GM12891 (cell line): ENCODE measurements at regions not wholly inside any gene's neighbourhood (a gene's known extent, or its start where the extent isn't known, plus 50 kb on each side); places are given as distances from the start of the nearest gene placed in this dataset.

Experiments
- DNase-seq: peaks from one replicate; pipeline ENCODE4 v3.0.0; 2011; ENCODE audit warnings: low spot score; ENCODE audit not compliant: insufficient read length
- FAIRE-seq: peaks from 2 replicates; lab custom pipeline; 2011; peaks lifted over from hg19 to GRCh38; lab: Jason Lieb, UNC
- PAX5 ChIP-seq: IDR thresholded peaks from 2 replicates; pipeline ENCODE4 v1.6.1; 2011; ENCODE audit warnings: low read length, moderate library complexity, mild to moderate bottlenecking; ENCODE audit not compliant: insufficient read depth, severe bottlenecking
- POLR2A ChIP-seq: IDR thresholded peaks from 2 replicates; pipeline ENCODE4 v1.6.1; 2011; ENCODE audit warnings: low read depth, low read length, control low read depth
- POLR2AphosphoS5 ChIP-seq: IDR thresholded peaks from 2 replicates; pipeline ENCODE4 v1.6.1; 2011; ENCODE audit warnings: low read depth, low read length, control low read depth
- POU2F2 ChIP-seq: IDR thresholded peaks from 2 replicates; pipeline ENCODE4 v1.6.1; 2011; ENCODE audit warnings: low read depth, mild to moderate bottlenecking, control low read depth, low read length, moderate library complexity
- SPI1 ChIP-seq: IDR thresholded peaks from 2 replicates; pipeline ENCODE4 v1.6.1; 2011; ENCODE audit warnings: low read depth, low read length, control low read depth
- TAF1 ChIP-seq: IDR thresholded peaks from 2 replicates; pipeline ENCODE4 v1.6.1; 2011; ENCODE audit warnings: low read depth, low read length, control low read depth

DNA sequence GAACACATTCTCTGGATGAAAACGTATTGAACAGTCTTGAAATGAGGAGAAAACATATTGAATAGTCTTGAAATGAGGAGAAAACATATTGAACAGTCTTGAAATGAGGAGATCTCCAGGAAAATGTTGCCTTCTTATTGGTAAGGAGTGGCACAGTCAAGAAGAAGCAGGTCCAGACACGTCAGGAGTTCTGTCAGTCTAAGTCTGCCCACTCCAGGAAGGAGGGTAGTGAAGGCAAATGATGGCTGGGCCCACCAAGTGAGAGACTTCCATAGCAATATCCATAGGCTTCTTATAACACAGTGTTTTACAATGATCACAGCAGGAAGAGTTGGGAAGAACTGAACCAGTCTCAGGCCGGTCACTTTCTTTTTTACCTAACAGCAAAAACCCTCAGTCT is 316.2 kb downstream of the ETAA1 start:
- DNase-seq (no peak), FAIRE-seq (no peak)
- TF ChIP-seq POLR2A (no peak), PAX5 (no peak), TAF1 (no peak), SPI1 (no peak), POLR2AphosphoS5 (no peak), POU2F2 (no peak)

DNA sequence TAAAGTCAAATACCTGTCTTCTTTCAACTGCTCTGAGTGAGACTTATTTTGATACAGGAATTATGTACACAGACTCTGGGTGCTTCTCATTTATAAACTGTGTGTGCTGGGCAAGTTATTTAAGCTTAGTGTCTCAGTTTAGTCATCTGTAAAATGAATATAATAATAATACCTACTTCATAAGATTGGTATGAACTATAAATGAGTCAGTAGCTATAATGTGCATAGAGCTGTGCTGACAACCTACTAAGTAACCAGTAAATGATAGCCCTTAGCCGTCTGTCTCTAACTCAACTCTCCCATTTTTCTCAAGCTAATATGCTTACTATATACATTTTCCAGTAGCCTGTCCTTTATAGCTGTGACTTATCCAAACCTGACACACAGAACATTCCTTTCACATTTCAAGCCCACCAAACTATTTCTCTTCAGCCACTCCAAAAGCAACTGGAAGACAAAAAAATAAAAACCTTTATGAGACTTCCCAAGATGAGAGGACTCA is 319.8 kb downstream of the ETAA1 start:
- DNase-seq (no peak), FAIRE-seq (no peak)
- TF ChIP-seq SPI1 (no peak), POLR2A (no peak), TAF1 (no peak), PAX5 (no peak)

DNA sequence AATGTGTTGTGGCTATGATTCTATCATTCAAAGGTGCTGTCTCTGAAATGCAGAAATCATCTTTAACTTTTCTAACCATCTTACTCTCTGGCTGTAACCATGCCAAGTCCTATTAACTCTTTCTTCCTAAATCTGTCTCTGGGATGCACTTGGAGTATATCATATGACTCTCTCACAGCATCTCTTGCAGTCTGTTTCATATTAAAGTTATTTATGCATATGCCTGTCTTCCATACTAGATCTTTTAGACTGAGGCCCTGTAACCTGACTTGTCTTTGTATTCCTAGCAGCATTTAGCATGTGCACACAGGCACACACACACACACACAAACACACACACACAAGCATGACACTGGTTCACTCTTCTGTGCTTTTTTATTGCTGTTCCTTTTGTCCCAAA is 320.6 kb downstream of the ETAA1 start:
- no peak for TF ChIP-seq PAX5
- TF ChIP-seq SPI1 = no peak
- no peak for TF ChIP-seq POLR2AphosphoS5
- TF ChIP-seq TAF1 = no peak
- TF ChIP-seq POLR2A = no peak
- no peak for TF ChIP-seq POU2F2
- no peak for DNase-seq
- no peak for FAIRE-seq

DNA sequence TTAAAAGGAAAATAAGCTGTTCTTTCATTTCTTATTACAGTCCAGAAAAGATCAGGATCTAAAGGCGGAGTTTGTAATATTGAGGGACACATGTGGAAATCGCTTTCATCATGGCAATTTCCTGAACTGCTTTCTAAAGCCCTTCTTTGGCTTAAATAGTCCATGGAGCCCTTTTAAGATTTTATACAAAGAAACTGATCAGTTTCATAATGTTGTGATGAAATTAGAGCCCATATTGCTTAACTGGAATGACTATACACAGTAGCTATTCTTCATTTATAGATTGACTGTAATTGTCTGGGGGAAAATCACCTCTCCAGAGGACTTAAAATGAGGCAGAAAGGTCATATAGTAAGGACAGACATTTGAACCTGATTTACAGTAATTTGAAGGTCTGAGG is 322.2 kb downstream of the ETAA1 start:
- FAIRE-seq = no peak
- TF ChIP-seq PAX5 (no peak), SPI1 (no peak), POU2F2 (no peak), TAF1 (no peak), POLR2AphosphoS5 (no peak), POLR2A (no peak)
- no peak for DNase-seq

DNA sequence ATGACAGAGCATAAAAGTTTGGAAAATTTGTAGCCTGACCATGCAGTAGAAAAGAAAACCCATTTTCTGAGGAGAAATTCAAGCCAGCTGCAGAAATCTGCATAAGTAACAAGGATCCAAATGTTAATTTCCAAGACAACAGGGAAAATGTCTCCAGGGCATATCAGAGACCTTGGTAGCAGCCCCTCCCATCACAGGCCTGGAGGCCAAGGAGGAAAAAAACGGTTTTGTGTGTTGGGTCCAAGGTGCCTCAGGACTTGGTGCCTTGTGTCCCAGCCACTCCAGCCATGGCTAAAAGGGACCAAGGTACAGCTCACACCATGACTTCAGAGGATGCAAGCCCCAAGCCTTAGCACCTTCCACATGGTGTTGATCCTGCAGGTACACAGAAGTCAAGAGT is 324.4 kb downstream of the ETAA1 start:
- TF ChIP-seq POU2F2 (no peak), TAF1 (no peak), SPI1 (no peak), PAX5 (no peak), POLR2A (no peak), POLR2AphosphoS5 (no peak)
- no peak for DNase-seq
- FAIRE-seq = no peak

DNA sequence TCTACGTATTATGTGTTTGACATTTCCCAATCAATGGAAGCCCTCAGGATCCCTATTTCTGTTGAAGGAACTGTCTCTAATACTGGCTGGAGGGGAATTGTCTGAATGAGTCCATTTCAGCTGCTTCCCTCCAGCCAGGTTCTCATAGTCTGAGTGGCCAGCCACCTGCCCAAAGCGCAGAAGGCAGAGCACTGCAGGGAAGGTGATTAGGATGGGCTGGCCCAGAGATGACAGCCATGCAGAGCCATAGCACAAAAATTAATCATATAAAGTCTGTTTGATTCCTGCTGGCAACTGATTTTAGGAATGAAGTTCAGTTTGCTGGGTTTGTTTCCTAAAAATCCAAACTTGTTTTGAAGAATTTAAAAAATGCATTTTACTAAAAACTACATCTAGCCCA is 327.1 kb downstream of the ETAA1 start:
- DNase-seq = no peak
- no peak for FAIRE-seq
- TF ChIP-seq POU2F2 (no peak), PAX5 (no peak), POLR2A (no peak), SPI1 (no peak), POLR2AphosphoS5 (no peak), TAF1 (no peak)

DNA sequence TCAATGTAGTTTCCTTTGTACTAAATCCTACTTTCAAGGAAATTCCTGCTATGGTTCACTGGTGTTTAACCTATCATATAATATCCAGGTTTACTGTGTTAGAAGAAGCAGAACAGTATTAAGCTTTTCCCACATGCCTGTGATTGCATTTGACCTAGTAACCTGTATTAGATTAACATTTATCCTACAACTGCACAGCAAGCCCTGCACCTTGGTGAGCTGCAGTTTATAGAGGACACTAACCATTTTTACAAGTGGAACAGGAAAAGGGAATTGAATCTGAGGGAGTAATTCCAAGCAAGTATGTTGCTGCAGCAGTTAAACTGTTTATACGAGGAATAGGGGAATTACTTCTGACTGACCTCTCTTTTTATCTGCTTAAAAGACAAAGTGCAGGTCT is 328.6 kb downstream of the ETAA1 start:
- DNase-seq = no peak
- FAIRE-seq = no peak

DNA sequence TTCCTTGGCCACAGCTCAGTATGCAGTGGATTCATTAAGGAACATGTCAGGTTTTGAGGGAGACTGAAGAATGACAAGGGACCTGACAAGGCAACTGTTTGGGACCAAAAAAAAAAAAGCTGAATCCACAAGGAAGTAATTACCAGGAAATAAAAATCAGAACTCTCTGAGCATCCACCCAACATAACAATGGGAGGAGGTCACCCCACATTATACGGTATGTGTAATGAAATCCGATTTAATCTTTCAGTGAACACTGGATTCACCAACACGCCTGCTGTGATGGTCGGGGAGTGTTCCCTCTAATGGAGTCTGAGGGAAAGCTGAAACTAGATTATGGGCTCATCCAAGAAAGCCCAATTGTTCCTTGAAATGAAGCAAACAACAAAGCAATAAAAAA is 329.3 kb downstream of the ETAA1 start:
- DNase-seq (no peak), FAIRE-seq (no peak)
- no peak for TF ChIP-seq POLR2AphosphoS5
- TF ChIP-seq POLR2A = no peak
- TF ChIP-seq TAF1 = no peak
- TF ChIP-seq SPI1 = no peak
- TF ChIP-seq POU2F2 = no peak
- no peak for TF ChIP-seq PAX5

More for the DNA sequence above, 328.6 kb downstream of the ETAA1 start:
- no peak for TF ChIP-seq POLR2A
- TF ChIP-seq POU2F2 = no peak
- no peak for TF ChIP-seq TAF1
- no peak for TF ChIP-seq POLR2AphosphoS5
- no peak for TF ChIP-seq SPI1
- no peak for TF ChIP-seq PAX5

DNA sequence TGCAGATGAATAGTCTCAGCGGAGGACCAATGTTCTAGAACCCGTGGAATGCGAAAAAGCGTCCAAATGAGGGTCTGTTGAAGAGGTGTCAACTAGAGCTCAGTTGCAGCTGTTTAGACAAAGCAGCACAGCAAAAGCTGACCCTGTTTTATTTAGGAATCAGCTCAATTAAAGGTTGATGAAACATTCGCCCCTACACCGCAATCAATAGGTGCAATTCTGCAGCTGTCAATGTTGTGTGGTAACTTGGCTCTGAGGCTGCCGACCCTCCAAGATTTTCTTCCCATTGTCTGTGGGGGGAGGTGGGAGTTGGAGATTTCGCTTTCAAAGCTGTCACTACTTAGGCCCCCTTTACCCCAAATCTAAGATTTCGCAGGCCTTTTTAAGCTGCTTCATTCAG is 330.0 kb downstream of the ETAA1 start:
- FAIRE-seq (no peak), DNase-seq (no peak)
- no peak for TF ChIP-seq PAX5
- TF ChIP-seq POLR2A = no peak
- TF ChIP-seq POU2F2 = no peak

DNA sequence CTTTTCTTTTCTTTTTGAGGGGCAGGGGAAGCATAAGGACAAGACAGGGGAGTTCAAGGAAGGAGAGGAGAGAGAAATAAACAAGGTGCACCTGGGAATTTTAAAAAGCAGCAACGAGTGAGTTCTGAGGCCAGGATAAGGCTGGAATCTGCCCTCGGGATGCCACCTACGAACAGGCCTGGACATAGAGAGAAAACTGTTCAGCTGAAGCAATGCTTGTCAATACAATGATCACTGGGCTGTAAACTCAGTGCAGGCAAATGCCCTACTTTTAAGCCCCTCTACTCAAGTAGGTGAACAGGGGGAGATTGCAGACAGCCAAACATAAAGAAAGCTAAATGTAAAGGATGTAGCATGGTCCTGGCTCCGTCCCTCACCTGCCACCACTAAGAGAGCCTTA is 330.5 kb downstream of the ETAA1 start:
- FAIRE-seq (no peak), DNase-seq (no peak)
- TF ChIP-seq TAF1 (no peak), PAX5 (no peak), SPI1 (no peak), POU2F2 (no peak), POLR2A (no peak), POLR2AphosphoS5 (no peak)

DNA sequence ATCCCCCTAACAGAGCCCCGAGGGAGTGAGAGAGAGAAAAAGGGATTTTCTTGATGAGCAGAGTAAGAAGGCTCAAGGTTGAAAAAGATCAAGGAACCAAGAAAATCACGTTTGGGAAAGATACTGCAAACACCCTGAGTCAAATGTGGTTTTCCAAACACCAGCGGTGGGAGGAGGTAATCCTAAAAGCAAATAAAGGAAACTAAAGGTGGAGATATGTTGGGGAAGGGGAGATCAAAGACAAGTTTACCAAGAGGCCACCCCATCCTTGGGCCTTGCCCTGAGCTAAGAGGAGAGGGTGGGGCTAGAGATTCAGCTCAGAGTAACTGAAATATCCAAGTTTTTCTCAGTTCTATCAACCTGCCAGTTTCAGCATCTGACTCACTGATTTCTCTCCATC is 332.3 kb downstream of the ETAA1 start:
- TF ChIP-seq POLR2AphosphoS5 (no peak), SPI1 (no peak), PAX5 (no peak), POLR2A (no peak), POU2F2 (no peak), TAF1 (no peak)
- no peak for DNase-seq
- no peak for FAIRE-seq
